HL-60 (cell line): ENCODE measurements at regions not wholly inside any gene's neighbourhood (a gene's known extent, or its start where the extent isn't known, plus 50 kb on each side); places are given as distances from the start of the nearest gene placed in this dataset.

Experiments
- DNase-seq, 2 experiments: peaks; one replicate each; pipeline ENCODE4 v3.0.0-alpha.2; 2010 to 2020; ENCODE audit warnings: low read depth in 1 of 2, low spot score in 1 of 2
- H3K27ac ChIP-seq: fragments of 250-450 bp; sonication (Bioruptor Pico); replicated peaks from 2 replicates; pipeline ENCODE4 v1.5.1; 2020; ENCODE audit warnings: mild to moderate bottlenecking, moderate library complexity
- H3K27me3 ChIP-seq: fragments of 250-450 bp; sonication (Bioruptor Pico); 2 replicates; pipeline ENCODE4 v1.5.1; 2021; ENCODE audit warnings: mild to moderate bottlenecking, moderate library complexity; ENCODE audit not compliant: insufficient read depth, poor library complexity, severe bottlenecking
- H3K4me3 ChIP-seq: replicated peaks from 2 replicates; pipeline ENCODE4 v1.5.1; 2011; ENCODE audit warnings: mild to moderate bottlenecking, control low read depth, low read length; ENCODE audit not compliant: insufficient read depth
- GABPA ChIP-seq: IDR thresholded peaks from 2 replicates; pipeline ENCODE4 v1.6.1; 2012; ENCODE audit warnings: low read depth
- POLR2AphosphoS5 ChIP-seq: IDR thresholded peaks from 2 replicates; pipeline ENCODE4 v1.6.1; 2012; ENCODE audit warnings: low read depth
- SPI1 ChIP-seq: IDR thresholded peaks from 2 replicates; pipeline ENCODE4 v1.6.1; 2012; ENCODE audit warnings: low read depth, mild to moderate bottlenecking, borderline replicate concordance
- TF ChIP-seq, protein P1 (sequence below): IDR thresholded peaks from one replicate; pipeline ENCODE4 v1.5.1; 2011; ENCODE audit warnings: low read length, control low read depth, inconsistent platforms; ENCODE audit not compliant: insufficient read depth
- TF ChIP-seq, protein P2 (sequence below): IDR thresholded peaks from 2 replicates; pipeline ENCODE4 v1.6.1; 2012; ENCODE audit warnings: low read depth; ENCODE audit not compliant: insufficient replicate concordance

DNA sequence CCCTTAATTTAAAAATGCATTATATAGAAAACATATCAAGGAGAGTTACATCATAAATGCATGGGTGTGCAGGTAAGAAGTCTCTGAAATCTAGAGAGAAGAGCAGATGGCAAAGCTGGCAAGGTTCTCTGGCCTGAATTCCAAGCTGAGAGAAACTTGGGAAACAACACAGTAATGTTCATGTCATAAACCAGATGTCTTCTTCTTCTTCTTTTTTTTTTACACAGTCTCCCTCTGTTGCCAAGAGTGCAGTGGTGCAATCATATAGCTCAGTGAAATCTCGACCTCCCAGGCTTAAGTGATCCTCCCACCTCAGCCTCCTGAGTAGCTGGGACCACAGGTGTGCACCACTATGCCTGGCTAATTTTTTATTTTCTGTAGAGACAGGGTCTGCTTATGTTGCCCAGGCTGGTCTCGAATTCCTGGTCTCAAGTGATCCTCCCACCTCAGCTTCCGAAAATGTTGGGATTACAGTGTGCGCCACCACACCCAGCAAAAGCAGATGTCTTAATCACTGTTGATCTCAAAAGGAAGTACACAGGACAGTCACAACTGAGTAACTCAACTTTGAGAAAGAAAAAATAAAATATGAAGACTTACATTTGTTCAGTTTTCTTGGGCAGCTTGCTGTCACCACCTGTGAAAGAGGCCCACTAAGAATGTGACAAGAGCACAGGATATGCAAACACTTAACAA lies 77.3 kb downstream of the DNAAF9 start:
- no peaks in the 10 kb centered on the region for H3K27me3 ChIP-seq
- DNase-seq = peak in 1 of 2 experiments; percentile 45
- TF ChIP-seq, protein P1, sequence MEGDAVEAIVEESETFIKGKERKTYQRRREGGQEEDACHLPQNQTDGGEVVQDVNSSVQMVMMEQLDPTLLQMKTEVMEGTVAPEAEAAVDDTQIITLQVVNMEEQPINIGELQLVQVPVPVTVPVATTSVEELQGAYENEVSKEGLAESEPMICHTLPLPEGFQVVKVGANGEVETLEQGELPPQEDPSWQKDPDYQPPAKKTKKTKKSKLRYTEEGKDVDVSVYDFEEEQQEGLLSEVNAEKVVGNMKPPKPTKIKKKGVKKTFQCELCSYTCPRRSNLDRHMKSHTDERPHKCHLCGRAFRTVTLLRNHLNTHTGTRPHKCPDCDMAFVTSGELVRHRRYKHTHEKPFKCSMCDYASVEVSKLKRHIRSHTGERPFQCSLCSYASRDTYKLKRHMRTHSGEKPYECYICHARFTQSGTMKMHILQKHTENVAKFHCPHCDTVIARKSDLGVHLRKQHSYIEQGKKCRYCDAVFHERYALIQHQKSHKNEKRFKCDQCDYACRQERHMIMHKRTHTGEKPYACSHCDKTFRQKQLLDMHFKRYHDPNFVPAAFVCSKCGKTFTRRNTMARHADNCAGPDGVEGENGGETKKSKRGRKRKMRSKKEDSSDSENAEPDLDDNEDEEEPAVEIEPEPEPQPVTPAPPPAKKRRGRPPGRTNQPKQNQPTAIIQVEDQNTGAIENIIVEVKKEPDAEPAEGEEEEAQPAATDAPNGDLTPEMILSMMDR = no peak
- TF ChIP-seq, protein P2, sequence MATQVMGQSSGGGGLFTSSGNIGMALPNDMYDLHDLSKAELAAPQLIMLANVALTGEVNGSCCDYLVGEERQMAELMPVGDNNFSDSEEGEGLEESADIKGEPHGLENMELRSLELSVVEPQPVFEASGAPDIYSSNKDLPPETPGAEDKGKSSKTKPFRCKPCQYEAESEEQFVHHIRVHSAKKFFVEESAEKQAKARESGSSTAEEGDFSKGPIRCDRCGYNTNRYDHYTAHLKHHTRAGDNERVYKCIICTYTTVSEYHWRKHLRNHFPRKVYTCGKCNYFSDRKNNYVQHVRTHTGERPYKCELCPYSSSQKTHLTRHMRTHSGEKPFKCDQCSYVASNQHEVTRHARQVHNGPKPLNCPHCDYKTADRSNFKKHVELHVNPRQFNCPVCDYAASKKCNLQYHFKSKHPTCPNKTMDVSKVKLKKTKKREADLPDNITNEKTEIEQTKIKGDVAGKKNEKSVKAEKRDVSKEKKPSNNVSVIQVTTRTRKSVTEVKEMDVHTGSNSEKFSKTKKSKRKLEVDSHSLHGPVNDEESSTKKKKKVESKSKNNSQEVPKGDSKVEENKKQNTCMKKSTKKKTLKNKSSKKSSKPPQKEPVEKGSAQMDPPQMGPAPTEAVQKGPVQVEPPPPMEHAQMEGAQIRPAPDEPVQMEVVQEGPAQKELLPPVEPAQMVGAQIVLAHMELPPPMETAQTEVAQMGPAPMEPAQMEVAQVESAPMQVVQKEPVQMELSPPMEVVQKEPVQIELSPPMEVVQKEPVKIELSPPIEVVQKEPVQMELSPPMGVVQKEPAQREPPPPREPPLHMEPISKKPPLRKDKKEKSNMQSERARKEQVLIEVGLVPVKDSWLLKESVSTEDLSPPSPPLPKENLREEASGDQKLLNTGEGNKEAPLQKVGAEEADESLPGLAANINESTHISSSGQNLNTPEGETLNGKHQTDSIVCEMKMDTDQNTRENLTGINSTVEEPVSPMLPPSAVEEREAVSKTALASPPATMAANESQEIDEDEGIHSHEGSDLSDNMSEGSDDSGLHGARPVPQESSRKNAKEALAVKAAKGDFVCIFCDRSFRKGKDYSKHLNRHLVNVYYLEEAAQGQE = no peak
- TF ChIP-seq GABPA = no peak
- no peak for TF ChIP-seq SPI1
- TF ChIP-seq POLR2AphosphoS5 = no peak
- H3K4me3 ChIP-seq = no peak overlapping the region
- no peak overlapping the region for H3K27ac ChIP-seq

DNA sequence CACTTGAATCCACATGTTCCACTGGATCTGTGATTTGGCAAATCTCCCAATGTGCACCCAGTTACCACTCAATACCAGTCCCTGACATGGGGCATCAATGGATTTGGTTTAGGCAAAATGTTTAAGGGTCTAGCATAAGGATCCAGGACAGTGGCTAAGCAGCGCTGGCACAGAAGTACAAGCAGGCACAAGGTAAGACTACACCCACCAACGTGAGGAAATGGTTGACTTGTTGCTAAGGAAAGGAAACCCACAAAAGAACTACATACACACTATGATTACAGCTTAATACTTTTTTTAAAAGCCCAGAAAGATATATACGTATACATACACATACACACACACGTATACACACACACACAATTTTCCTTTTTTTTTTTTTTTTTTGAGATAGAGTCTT lies 79.0 kb downstream of the DNAAF9 start:
- no peak for DNase-seq
- H3K4me3 ChIP-seq = no peak overlapping the region
- no peak overlapping the region for H3K27ac ChIP-seq
- TF ChIP-seq SPI1 (no peak), GABPA (no peak), POLR2AphosphoS5 (no peak)
- TF ChIP-seq, protein P1 = no peak
- TF ChIP-seq, protein P2 = no peak
- no peaks in the 10 kb centered on the region for H3K27me3 ChIP-seq

DNA sequence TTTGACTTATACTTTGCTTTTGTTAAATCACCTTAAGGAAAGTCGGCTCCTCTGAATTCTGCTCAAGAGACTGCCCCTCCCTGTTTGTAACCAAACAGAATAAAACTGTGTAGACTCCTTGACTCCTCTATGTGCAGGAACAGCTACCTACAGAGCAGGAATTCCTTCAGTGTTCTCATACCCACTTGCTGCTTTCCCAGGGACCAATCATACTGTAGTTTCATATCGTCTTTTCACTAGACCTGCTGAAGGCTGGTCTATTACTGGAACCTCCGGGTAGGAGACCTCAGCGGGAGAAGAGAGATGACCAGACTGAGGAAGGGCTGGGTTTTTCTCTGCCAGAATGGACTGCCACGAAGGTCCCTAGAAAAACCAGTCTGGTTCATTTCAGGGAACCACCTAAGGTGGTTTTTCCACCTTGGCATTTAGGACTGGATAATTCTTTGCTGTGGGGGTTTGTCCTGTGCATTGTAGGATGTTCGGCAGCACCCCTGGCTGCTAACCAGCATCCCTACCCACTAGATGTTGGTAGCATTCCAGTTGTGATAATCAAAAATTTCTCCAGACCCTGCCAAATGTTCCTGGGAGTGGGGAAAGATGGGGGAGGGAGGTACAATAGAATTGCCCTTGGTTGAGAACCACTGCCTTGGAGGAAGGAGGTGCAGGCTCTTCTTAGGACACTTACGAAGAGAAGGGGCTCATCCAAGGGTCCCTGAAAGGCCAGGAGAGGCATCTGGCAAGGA lies 80.5 kb downstream of the DNAAF9 start:
- no peaks in the 10 kb centered on the region for H3K27me3 ChIP-seq
- TF ChIP-seq, protein P2 = no peak
- TF ChIP-seq POLR2AphosphoS5 (no peak), GABPA (no peak), SPI1 (no peak)
- TF ChIP-seq, protein P1 = no peak
- no peak for DNase-seq
- H3K4me3 ChIP-seq = no peak overlapping the region
- H3K27ac ChIP-seq = no peak overlapping the region
